Left renal pelvis (tissue), 4 donors: ENCODE measurements at regions not wholly inside any gene's neighbourhood (a gene's known extent, or its start where the extent isn't known, plus 50 kb on each side); places are given as distances from the start of the nearest gene placed in this dataset.

Experiments used
- DNase-seq, 4 donors: peaks; one replicate each; pipeline ENCODE4 v3.0.0-alpha.2; 2013; ENCODE audit warnings: low read depth in 4 of 4, low spot score in 3 of 4

DNA sequence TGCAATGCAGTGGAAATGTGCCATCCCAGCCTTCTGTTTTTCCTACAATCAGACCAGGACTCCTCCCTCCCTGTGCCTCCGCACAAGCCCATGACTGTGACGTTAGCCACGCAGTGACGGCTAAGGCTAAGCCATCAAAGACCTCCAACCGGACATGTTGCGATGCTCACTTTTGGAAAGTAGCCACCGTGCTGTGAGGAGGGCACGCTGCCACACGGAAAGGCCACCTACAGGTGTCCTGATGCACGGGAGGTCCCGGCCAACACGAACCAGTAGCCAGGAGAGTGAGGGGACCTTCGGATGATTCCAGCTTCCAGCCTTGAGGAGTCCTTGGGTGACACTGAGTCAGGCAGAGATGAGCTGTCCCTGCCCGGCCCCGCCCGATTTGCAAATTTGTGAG is 53.9 kb downstream of the FOXL1 start:
- DNase-seq = no peak

DNA sequence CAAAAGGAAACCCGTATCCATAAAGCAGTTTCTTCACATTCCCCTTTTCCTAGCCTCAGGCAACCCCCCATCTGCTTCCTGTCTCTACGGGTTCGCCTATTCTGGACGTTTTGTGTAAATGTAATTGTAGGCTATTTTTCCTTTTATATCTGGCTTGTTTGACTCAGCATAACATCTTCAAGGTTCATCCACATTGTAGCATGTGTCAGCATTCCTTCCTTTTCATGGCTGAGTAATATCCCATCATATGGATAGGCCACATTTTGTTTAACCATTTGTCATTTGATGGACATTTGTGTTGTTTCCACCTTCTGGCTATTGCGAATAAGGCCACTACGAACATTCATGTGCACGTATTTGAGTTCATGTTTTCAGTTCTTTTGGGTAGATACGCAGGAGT is 54.6 kb downstream of the FOXL1 start:
- no peak for DNase-seq

DNA sequence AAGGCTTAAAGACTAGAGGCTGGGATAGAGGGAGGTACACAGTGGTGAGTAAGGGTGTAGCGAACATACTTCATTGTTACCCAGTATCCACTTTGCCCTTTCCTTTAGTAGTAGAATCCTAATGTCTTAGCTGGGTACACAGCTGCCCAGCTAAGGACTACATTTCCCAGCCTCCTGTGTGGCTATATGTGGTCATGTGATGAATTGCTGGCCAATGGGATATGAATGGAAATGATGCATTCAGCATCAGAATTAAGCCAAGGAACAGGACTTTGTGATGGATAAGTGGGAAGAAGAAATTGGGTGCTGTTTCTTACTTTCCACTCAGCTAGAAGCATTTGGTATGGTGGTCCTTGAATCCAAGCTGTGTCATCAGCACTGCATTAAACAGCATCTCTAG is 55.9 kb downstream of the FOXL1 start:
- DNase-seq = no peak

DNA sequence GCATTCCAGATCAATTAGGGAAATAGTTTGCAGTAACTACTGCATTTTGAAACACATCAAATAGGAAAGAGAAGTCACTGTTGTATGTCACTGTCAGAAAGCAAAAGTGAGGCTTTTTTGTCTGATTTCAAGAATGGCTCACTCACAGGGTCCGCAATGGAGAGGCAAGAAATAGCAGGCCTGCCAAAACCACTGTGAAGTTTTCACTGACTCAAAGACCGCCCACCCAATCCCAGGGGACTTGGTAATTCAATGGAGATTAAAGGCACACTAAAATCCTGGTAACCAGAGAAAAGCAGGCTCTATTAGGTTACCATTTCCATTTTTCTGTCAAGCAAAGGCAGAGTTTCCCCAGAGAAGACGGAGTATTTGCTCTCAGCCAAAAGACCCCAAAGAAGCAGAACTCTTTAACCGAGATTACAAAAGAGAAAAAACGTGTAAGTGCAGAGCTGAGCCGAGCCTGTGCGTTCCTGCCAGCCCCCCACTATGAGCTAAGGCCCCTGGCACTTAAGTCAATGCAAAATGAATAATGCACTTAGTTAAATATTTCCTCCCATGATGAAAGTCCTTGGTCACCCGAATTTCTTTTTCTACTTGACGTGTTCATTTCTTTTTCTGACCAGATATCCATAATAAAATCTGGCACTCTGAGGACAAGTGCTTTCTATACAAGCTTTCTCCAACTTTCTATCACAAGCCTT is 57.0 kb downstream of the FOXL1 start:
- DNase-seq = no peak

DNA sequence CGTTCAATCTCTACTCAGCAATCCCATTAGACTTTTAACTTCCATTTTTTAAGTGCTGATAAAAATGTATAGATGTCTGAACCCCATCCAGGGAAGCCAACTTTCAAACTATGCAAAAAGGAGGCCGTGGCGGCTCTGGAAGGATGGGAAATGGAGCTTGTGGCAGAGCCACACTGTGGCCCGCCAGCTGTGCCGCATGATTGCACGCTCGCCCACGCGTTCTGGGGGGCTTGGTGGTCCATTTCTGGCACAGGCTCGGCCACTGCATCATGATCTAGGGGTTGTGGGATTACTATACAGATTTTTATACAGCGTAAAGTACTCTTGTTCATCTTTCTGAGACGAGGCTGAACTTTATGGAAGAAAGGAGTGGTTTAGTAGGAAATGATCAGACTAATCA is 57.6 kb downstream of the FOXL1 start:
- DNase-seq = no peak

DNA sequence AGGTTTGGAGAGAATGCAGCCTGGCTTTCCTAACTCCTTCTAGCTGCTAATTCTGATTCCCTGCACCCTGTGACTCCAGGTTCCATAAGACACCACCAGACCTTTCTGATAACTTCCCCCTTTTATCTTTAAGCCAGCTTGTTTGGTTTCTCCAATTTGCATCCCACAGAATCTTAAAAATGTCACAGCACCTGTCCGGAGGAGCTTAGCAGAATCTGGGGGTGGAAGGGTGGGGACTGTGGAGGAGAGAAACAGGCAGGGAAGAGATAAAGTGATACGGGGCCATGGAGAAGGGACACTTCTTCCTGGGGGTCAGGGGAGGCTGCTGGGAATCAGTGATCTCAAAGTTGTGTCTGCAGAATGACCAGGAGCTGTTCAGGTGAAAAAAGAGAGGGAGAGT is 59.4 kb downstream of the FOXL1 start:
- no peak for DNase-seq

DNA sequence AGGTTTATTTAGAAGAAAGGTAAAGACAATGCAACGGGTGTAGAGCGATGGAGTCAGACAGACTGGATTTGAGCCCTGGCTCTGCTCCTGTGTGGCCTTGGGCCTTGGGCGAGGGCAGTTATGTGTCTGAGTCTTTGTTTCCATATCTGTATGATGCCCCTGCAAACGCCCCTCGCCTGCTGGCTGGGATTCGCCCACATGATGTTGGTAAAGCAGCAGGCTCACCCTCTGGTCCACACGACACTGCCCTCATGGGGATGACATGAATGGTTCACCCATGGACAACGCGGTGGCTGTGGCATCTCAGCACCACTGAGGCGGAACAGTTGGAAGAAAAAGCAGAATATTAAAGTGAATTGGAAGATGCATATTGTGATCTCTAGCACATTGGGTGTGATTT is 60.3 kb downstream of the FOXL1 start:
- DNase-seq = no peak

DNA sequence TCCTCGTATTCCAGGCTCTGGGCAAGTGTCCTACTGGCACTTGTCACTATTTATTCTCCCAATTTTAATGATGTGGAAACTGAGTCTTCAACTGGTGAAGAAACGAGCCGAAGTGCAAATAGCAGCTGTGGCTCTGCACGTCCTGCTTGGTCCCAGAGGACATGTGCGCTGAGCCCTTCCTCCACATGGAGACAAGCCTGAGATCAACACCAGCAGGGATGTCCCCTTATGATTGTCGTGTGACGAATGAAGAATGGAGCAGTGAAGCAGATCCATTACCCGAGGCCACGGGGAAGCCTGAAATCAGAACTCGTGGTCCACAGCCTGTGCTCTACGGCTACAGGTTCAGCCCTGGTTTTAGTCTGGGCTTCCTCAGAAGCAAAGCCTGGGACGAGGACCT is 61.0 kb downstream of the FOXL1 start:
- no peak for DNase-seq

DNA sequence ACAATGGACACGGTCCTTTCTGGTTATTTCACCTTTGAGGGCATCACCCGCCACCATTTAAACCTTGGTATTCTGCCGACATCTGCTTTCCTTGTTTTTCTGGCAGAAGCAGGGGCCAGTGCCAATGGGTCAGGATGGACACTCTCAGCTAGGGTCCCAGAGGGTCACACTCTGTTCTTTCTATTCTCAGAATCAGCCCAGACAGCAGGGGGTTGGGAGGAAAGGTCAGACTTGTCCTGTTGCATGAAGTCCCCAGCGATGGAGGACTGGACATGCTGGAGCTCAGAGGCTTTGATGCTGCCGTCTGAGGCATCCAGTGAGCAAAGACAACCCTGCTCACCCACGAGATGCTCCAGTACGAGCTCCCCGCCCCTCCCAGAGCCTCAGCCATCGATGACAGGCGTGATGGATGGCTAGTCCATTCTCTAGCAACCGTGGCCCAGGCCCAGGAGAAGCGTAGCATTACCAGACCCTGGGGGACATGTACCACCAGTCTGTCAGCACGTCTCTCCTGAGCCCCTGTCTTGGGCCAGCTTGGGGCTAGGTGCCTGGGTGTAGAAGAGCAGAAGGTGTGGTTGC is 62.0 kb downstream of the FOXL1 start:
- DNase-seq = no peak

DNA sequence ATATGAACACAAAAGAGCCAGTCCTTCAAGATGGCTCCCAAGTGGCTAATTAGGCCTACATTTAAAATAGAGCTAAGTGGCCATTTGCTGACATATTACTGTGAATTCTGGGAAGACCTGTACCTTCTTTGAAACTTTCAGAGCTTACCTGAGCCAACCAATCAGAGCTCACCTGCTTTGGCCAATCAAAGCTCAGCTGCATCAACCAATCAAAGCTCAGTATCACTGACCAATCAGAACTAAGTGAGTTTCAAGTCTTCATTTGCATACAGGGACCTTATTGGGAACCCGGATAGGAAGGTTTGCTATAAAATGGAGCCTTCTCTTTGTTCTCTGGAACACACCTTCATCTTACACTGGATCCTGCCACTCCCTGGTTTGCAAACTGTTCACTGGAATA is 63.7 kb downstream of the FOXL1 start:
- DNase-seq = no peak

DNA sequence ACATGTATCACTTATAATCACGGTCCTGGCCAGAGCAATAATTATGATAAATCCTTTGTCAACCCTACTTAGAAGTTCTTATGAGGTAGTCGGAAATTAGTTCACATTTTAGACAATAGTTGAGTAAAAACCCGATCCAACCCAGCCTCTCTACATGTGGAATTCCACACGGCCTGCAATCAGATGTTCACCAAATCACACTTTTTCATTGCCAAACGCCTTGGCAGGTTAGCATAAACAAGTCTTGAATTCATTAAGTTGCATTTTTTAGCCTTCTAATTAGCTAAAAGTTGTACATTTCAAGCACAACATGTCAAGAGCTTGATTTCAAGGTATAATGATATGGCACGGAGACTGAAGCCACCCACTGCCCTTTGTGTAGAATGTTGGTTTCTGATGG is 65.3 kb downstream of the FOXL1 start:
- DNase-seq = no peak

DNA sequence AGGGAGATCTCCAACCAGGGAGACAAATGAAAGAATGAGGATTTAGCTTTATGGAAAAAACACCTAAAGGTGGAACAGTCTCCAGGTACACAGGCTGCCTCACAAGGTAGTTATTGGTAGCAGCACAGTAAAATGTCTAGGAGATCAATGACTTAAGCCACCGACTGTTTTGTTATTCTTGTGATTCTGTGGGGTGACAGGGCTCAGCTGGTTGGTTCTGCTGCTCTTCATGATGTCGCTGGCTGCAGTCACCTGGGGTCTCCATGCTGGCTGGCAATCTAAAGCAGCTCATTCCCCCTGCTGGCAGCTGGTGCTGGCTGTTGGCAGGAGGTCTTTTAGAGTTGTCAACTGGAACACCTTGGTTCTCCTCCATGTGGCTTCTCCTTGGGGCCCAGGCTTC is 69.2 kb downstream of the FOXL1 start:
- no peak for DNase-seq

DNA sequence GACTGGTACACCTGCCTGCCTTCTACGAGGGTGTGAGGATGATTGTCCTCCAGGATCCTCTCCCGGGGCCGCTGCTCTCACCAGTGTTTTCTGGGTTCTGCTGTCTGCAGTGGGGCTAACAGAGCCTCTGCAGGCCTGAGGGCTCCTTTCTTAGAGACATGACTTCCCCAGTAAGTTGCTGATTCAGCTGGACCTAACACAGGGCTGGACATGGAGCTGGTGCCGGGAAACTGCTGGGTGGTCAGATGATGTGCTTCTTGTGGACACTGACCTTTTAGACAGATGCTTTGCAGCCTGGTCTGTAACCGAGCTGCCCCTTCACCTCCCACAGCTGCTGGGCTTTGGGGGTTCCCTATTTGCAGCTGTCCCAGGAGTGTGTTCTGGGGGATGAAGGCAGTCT is 71.5 kb downstream of the FOXL1 start:
- DNase-seq = no peak

DNA sequence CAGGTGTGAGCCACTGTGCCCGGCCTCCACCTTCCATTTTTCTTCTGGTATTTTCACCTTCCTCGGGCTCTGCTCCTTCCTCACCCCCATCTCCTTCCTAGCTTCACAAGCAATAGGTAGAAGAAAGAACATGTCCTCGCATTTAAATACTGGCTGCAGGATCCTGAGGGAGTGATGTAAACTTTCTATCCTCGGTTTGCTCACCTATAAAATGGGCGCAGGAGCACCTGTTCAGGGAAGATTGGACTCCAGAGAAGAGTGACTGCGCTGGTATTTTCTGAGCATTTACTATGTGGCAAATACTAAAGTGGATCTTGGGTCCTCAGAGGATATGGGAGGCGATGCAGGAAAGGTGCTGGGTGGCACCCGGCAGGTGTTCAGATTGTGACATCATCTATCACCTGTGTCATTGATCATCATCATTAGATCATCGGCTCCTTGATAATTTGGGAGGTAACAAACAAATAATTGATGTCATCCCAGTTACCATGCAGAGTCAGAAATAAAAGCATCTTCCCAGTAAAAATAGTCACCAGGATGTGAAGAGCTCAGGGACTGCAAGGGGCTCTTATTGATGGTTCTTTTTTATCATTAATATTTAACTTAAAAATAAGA is 72.8 kb downstream of the FOXL1 start:
- no peak for DNase-seq

DNA sequence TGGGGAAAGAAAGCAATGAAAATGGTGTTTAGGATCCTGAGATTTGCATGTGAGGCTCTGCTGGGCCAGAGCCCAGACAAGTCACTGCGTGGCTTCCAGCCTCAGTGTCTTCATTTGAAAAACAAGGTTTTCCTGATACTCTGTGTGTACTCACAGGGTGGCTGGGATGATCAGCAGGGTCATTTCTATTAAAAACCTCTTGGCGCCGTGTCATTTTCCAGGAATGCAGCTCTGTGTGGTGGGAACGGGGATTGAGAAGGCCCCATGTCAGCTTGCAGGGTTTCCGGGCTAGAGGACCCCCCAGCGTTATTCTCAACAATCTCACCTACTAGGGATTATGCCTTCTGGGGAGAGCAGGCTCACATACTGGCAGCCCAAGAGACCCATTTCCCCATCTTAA is 73.5 kb downstream of the FOXL1 start:
- DNase-seq = no peak

DNA sequence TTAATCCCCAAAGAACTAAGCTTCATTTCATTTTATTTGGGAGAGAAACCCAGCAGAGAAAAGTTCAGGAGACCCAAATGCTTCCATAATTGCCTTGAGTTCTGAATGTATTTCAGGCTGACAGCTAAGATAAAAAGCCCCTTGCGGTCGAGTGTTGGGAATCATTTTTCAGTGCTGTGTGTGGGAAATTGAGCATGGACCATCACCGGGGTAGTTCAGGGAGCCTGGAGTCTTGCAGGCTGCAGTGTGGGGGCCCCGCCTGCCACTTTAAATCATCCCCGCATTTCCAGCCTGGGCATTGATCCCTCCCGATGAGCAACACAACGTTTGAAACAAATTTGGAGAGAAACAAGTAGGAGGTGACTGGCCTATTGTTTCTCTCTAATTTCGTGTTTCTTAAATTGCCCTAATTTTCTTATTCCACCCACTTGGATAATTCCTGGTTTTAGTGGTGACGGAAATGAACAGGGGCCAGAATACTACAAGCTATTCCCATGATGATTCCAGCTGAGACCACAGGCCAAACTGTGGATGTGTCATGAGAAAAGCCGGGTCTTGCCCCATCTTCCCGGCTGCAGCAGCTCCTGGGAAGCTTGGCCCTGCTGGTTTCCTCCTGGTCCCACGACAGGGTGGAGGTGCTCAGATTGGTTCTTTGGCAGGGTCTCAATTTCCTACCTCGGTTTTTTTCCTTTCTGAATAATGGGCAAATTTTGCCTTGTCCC is 75.1 kb downstream of the FOXL1 start:
- no peak for DNase-seq

DNA sequence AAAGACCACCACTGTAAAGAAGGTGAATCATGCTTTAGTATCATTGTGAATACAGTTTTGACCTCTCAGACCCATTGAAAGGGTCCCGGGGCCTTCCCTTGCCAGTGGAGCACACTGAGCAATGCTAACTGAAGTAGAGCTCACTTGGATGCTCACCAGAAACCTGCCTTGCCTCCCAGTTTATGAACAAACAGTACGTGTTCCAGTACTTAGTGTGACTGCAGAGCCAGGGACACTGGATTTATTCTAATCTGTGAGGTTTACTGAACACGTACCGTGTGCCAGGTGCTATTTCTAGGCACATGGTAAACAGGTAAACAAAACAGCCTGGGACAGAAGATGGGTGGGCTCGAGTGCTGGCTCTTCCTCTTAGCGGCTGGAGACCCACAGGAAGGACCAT is 79.6 kb downstream of the FOXL1 start:
- no peak for DNase-seq

DNA sequence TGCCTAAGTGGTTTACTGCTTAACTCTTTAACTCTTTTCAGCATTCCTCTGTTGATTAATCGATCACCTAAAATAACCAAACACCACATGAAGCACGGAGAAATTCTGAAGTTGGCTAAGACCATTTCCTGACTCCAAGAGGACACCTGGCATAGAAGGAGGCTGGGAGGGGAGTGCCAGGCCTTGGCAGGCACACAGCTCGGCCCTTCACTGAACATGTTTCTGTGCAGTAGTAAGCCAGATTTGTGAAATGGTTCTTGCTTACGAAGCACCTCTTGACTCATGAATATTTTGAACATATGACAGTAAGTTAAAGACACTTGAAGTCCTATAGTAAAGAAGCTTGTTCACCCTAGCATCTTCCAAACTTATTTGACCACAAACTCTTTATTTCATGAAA is 82.3 kb downstream of the FOXL1 start:
- DNase-seq = no peak

DNA sequence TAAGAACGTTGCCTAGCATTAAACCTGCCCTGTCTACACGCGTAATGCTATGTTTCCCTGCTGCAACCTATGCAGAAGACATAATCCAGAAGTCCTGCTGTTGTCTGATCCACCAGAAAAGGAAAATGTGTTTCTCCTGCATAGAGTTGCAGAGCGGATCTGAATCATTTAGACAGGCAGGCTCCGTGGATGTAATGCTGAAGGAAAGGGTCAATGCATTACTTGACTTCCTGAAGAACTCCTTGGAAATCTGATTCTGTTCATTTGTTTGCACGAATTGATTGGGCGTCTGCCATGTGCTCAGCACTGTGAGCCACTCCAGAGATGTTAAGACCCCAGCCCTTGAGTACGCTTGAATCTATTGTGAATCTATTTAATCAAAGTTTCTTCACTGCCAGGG is 83.4 kb downstream of the FOXL1 start:
- no peak for DNase-seq

DNA sequence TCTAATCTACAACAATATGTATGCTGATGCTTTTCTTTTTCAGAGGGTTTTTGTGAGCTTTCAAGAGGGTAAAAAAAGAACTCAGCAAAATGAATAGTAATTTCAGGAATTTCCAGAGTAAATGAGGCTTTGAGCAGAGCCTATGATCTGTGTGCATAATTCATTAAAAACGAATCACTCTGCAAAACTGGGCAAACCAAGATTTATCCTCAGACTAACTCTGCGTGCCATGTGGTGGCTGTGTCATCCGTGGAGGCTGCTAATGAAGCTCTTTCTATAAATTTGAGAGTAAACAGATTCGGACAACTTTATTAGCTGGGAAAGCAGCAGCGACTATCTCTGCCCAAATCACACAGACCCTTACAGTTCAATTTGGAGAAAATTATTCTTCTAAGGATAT is 83.8 kb downstream of the FOXL1 start:
- no peak for DNase-seq

DNA sequence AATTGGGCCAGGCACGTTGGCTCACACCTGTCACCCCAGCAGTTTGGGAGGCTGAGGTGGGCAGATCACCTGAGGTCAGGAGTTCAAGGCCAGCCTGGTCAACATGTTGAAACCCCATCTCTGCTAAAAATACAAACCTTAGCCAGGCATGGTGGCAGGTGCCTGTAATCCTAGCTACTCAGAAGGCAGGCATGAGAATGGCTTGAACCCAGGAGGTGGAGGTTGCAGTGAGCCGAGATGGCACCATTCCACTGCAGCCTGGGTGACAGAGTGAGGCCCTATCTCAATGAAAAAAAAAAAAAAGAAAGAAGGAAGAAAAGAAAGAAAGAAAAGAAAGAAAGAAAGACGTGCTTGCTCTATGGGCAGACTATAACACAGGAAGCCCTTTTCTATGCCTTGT is 84.4 kb downstream of the FOXL1 start:
- no peak for DNase-seq
